Endodermal cell (in vitro differentiated cells): ENCODE measurements at regions not wholly inside any gene's neighbourhood (a gene's known extent, or its start where the extent isn't known, plus 50 kb on each side); places are given as distances from the start of the nearest gene placed in this dataset.

Experiments used
- DNase-seq: peaks from one replicate; pipeline ENCODE4 v3.0.0-alpha.2; 2017
- H3K27ac ChIP-seq: 2 replicates; pipeline ENCODE4 v1.5.1; 2013; ENCODE audit warnings: mild to moderate bottlenecking, low read depth, low read length, moderate library complexity
- H3K27me3 ChIP-seq: 2 replicates; pipeline ENCODE4 v1.6.1; 2013; ENCODE audit warnings: mild to moderate bottlenecking, low read length, moderate library complexity; ENCODE audit not compliant: insufficient read depth, control insufficient read depth, poor library complexity, severe bottlenecking
- H3K36me3 ChIP-seq: 2 replicates; pipeline ENCODE4 v1.7.0; 2013; ENCODE audit warnings: mild to moderate bottlenecking, low read length, moderate library complexity; ENCODE audit not compliant: control insufficient read depth, insufficient read depth
- H3K4me1 ChIP-seq: one replicate; pipeline ENCODE4 v1.7.0; 2013; ENCODE audit warnings: low read length; ENCODE audit not compliant: control insufficient read depth, insufficient read depth
- H3K4me3 ChIP-seq: 2 replicates; pipeline ENCODE4 v1.5.1; 2013; ENCODE audit warnings: mild to moderate bottlenecking, low read length, moderate library complexity
- H3K9ac ChIP-seq: 2 replicates; pipeline ENCODE4 v1.6.1; 2013; ENCODE audit warnings: mild to moderate bottlenecking, low read length, moderate library complexity; ENCODE audit not compliant: poor library complexity, severe bottlenecking; ENCODE audit errors: extremely low read depth
- H3K9me3 ChIP-seq: 2 replicates; pipeline ENCODE4 v1.6.1; 2013; ENCODE audit warnings: mild to moderate bottlenecking, low read length, moderate library complexity; ENCODE audit not compliant: control insufficient read depth
- H3K27ac Mint-ChIP-seq: 2 replicates; pipeline ENCODE4 v1.8.0; 2020; ENCODE audit warnings: mixed read lengths
- H3K27me3 Mint-ChIP-seq: 2 replicates; pipeline ENCODE4 v1.8.0; 2021; ENCODE audit warnings: mild to moderate bottlenecking, mixed read lengths; ENCODE audit not compliant: insufficient read depth
- H3K36me3 Mint-ChIP-seq: 2 replicates; pipeline ENCODE4 v1.8.0; 2020; ENCODE audit warnings: low read depth, mixed read lengths
- H3K4me1 Mint-ChIP-seq: 2 replicates; pipeline ENCODE4 v1.8.0; 2020; ENCODE audit warnings: mixed read lengths
- H3K4me3 Mint-ChIP-seq: 2 replicates; pipeline ENCODE4 v1.8.0; 2020; ENCODE audit warnings: mild to moderate bottlenecking, moderate library complexity, mixed read lengths
- H3K9me3 Mint-ChIP-seq: 2 replicates; pipeline ENCODE4 v1.8.0; 2020; ENCODE audit warnings: mild to moderate bottlenecking, mixed read lengths
- CTCF ChIP-seq: fragments of 200-600 bp; sonication (generic); conservative IDR thresholded peaks from 2 replicates; pipeline ENCODE4 v1.5.0; 2021; ENCODE audit warnings: antibody characterized with exemption, mild to moderate bottlenecking
- WGBS, 2 experiments: methylation state at CpG; one replicate each; pipeline versions ENCODE4 v1.1.5 to v1.1.7; 2013; ENCODE audit warnings: missing lambda C conversion rate in 2 of 2, mixed read lengths in 1 of 2; ENCODE audit not compliant: insufficient coverage in 1 of 2, insufficient read length in 1 of 2; 5-methylcytosine and 5-hydroxymethylcytosine counted together

- Histone ChIP-seq H3K27me3 (no peaks in the 10 kb centered on the region), H3K9me3 (no peaks in the 10 kb centered on the region), H3K9ac (no peak overlapping the region), H3K4me1 (no peaks in the 10 kb centered on the region), H3K4me3 (no peak overlapping the region), H3K36me3 (no peaks in the 10 kb centered on the region), H3K27ac (no peak overlapping the region)
- Mint-ChIP-seq H3K27me3 (no peaks in the 10 kb centered on the region), H3K36me3 (no peaks in the 10 kb centered on the region), H3K9me3 (no peaks in the 10 kb centered on the region), H3K4me1 (no peaks in the 10 kb centered on the region), H3K4me3 (no peak overlapping the region), H3K27ac (no peak overlapping the region)
- 74% methylated on average over 1 of the region's 1 CpG; no CpG with 5 or more reads in 1 of the 2 experiments for WGBS, 2 experiments
- TF ChIP-seq CTCF = no peak
- no peak for DNase-seq
These were observed 337.6 kb upstream of the SEMA6A start for GRCh38 chr5:116912221-116912620.

GRCh38 chr5:116911074-116911473 lies 336.5 kb upstream of the SEMA6A start:
- H3K4me3 Mint-ChIP-seq = no peak overlapping the region
- H3K4me3 ChIP-seq = no peak overlapping the region
- H3K36me3 ChIP-seq = no peaks in the 10 kb centered on the region
- no peaks in the 10 kb centered on the region for H3K27me3 Mint-ChIP-seq
- TF ChIP-seq CTCF = no peak
- 91 to 100% methylated on average over 1 of the region's 1 CpG for WGBS, 2 experiments
- no peaks in the 10 kb centered on the region for H3K27me3 ChIP-seq
- no peak overlapping the region for H3K27ac ChIP-seq
- H3K36me3 Mint-ChIP-seq = no peaks in the 10 kb centered on the region
- H3K9ac ChIP-seq = no peak overlapping the region
- H3K4me1 Mint-ChIP-seq = no peaks in the 10 kb centered on the region
- no peaks in the 10 kb centered on the region for H3K9me3 ChIP-seq
- no peak for DNase-seq
- no peaks in the 10 kb centered on the region for H3K9me3 Mint-ChIP-seq
- no peaks in the 10 kb centered on the region for H3K4me1 ChIP-seq
- H3K27ac Mint-ChIP-seq = no peak overlapping the region

GRCh38 chr5:116908537-116908936 lies 333.9 kb upstream of the SEMA6A start:
- Histone ChIP-seq H3K9me3 (no peaks in the 10 kb centered on the region), H3K27ac (no peak overlapping the region), H3K27me3 (no peaks in the 10 kb centered on the region), H3K9ac (no peak overlapping the region), H3K4me3 (no peak overlapping the region), H3K36me3 (no peaks in the 10 kb centered on the region), H3K4me1 (no peaks in the 10 kb centered on the region)
- Mint-ChIP-seq H3K27ac (no peak overlapping the region), H3K9me3 (no peaks in the 10 kb centered on the region), H3K4me1 (no peaks in the 10 kb centered on the region), H3K36me3 (no peaks in the 10 kb centered on the region), H3K4me3 (no peak overlapping the region), H3K27me3 (no peaks in the 10 kb centered on the region)
- TF ChIP-seq CTCF = no peak
- DNase-seq = no peak
- no CpG with 5 or more reads among the region's 1 CpG for WGBS, 2 experiments
